HepG2 (cell line): ENCODE measurements at regions not wholly inside any gene's neighbourhood (a gene's known extent, or its start where the extent isn't known, plus 50 kb on each side); places are given as distances from the start of the nearest gene placed in this dataset.
A peak's percentile ranks its signal among the peaks of the same experiment; 100 is the strongest.

ENCODE experiments used
- FIP1L1 ChIP-seq: fragments of 200-400 bp; formaldehyde crosslinking; IDR thresholded peaks from 2 replicates; pipeline ENCODE4 v1.6.1; 2018; ENCODE audit warnings: low read depth, mild to moderate bottlenecking, low read length, moderate library complexity, borderline replicate concordance; ENCODE audit not compliant: insufficient read depth
- PCBP2 ChIP-seq: fragments of 200-400 bp; formaldehyde crosslinking; optimal IDR thresholded peaks from 2 replicates; pipeline ENCODE3; 2018; ENCODE audit warnings: low read length, low read depth; ENCODE audit not compliant: poor library complexity, severe bottlenecking
- PHF21A ChIP-seq: sonication (generic); formaldehyde crosslinking; IDR thresholded peaks from 2 replicates; pipeline ENCODE4 v1.5.0; 2020; ENCODE audit warnings: mild to moderate bottlenecking, missing genetic modification reagents
- RAD21 ChIP-seq: fragments of 450-650 bp; formaldehyde crosslinking; IDR thresholded peaks from 2 replicates; pipeline ENCODE4 v1.5.0; 2020; ENCODE audit warnings: mild to moderate bottlenecking
- SMC3 ChIP-seq: IDR thresholded peaks from 2 replicates; pipeline ENCODE4 v1.6.1; 2011; ENCODE audit warnings: low read length, improper control_type of control experiment
- TCF12 ChIP-seq, 2 experiments: fragments of 450-650 bp in 1 of 2; sonication (generic) in 1 of 2; formaldehyde crosslinking in 1 of 2; IDR thresholded peaks; 2 replicates each; pipeline versions ENCODE4 v1.6.1 to v1.8.0; 2017 to 2022; ENCODE audit warnings: antibody characterized with exemption in 1 of 2, mild to moderate bottlenecking in 1 of 2, missing genetic modification reagents in 1 of 2, moderate library complexity in 1 of 2
- TEAD3 ChIP-seq: optimal IDR thresholded peaks from 2 replicates; pipeline ENCODE3; 2016; ENCODE audit warnings: borderline replicate concordance
- TRAFD1 ChIP-seq: sonication (generic); formaldehyde crosslinking; IDR thresholded peaks from 2 replicates; pipeline ENCODE4 v1.5.1; 2020; ENCODE audit warnings: missing genetic modification reagents, mild to moderate bottlenecking, borderline replicate concordance
- XRCC5 ChIP-seq: fragments of 200-400 bp; formaldehyde crosslinking; optimal IDR thresholded peaks from 2 replicates; pipeline ENCODE3; 2017; ENCODE audit warnings: mild to moderate bottlenecking, low read length
- ZFP36L1 ChIP-seq: sonication (generic); formaldehyde crosslinking; IDR thresholded peaks from 2 replicates; pipeline ENCODE4 v1.8.0; 2022; ENCODE audit warnings: mild to moderate bottlenecking, missing genetic modification reagents, moderate library complexity
- ZNF337 ChIP-seq: sonication (generic); formaldehyde crosslinking; IDR thresholded peaks from 2 replicates; pipeline ENCODE4 v1.5.1; 2020; ENCODE audit warnings: missing genetic modification reagents, low read depth, mild to moderate bottlenecking, borderline replicate concordance
- ZNF83 ChIP-seq: sonication (generic); formaldehyde crosslinking; IDR thresholded peaks from 2 replicates; pipeline ENCODE4 v1.4.0; 2020; ENCODE audit warnings: missing genetic modification reagents, mild to moderate bottlenecking, borderline replicate concordance
- TF ChIP-seq, protein P1 (sequence below): sonication (generic); formaldehyde crosslinking; IDR thresholded peaks from 2 replicates; pipeline ENCODE4 v1.5.1; 2020; ENCODE audit warnings: mild to moderate bottlenecking, missing genetic modification reagents, moderate library complexity
- TF ChIP-seq, protein P2 (sequence below): sonication (generic); formaldehyde crosslinking; IDR thresholded peaks from 2 replicates; pipeline ENCODE4 v1.5.0; 2020; ENCODE audit warnings: mild to moderate bottlenecking, missing genetic modification reagents, moderate library complexity
- TF ChIP-seq, protein P3 (sequence below): sonication (generic); formaldehyde crosslinking; IDR thresholded peaks from 2 replicates; pipeline ENCODE4 v1.5.1; 2020; ENCODE audit warnings: mild to moderate bottlenecking, moderate library complexity, missing genetic modification reagents

DNA sequence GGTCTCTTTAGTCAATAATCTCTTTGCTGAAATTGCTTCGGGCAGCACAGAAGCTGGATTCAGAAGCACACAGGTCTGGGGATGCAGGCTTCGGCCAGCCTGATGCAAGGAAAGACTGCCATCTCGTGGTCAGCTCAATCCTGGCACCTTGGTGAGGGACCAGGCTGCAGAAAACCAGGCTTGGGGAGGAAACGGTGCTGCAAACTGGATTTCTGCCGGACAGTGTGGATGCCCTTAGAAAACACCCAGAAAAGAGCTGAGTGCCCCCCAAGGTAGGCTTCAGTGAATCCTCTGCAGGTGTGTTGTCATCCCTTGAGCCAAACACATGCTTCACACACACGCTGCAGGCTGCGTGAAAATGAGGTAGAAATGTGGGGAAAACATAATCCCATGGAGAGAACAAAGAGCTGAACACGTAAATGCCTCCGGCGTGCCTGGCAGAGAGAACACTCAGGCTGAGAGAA, 89.8 kb upstream of the PAX1 start (continued):
- TF ChIP-seq, protein P1, sequence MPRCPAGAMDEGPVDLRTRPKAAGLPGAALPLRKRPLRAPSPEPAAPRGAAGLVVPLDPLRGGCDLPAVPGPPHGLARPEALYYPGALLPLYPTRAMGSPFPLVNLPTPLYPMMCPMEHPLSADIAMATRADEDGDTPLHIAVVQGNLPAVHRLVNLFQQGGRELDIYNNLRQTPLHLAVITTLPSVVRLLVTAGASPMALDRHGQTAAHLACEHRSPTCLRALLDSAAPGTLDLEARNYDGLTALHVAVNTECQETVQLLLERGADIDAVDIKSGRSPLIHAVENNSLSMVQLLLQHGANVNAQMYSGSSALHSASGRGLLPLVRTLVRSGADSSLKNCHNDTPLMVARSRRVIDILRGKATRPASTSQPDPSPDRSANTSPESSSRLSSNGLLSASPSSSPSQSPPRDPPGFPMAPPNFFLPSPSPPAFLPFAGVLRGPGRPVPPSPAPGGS (CRISPR knock-in tag), result no peak
- peak; percentile 72 for TF ChIP-seq SMC3
- no peak for TF ChIP-seq ZFP36L1 (CRISPR knock-in tag)
- TF ChIP-seq TCF12 (IDR thresholded peaks at IDR 0.05), result no peak
- TF ChIP-seq TCF12 (CRISPR knock-in tag; IDR thresholded peaks at IDR 0.05), result no peak
- 0 out of 2 replicates have a peak, but pooled peaks have one; percentile 26 for TF ChIP-seq FIP1L1
- peak; percentile 79 for TF ChIP-seq RAD21
- TF ChIP-seq PCBP2, result no peak
- no peak for TF ChIP-seq ZNF337 (CRISPR knock-in tag)
- no peak for TF ChIP-seq ZNF83 (CRISPR knock-in tag)
- peak; percentile 17 for TF ChIP-seq TEAD3 (CRISPR knock-in tag)
- peak; percentile 98 for TF ChIP-seq XRCC5
- TF ChIP-seq, protein P2, sequence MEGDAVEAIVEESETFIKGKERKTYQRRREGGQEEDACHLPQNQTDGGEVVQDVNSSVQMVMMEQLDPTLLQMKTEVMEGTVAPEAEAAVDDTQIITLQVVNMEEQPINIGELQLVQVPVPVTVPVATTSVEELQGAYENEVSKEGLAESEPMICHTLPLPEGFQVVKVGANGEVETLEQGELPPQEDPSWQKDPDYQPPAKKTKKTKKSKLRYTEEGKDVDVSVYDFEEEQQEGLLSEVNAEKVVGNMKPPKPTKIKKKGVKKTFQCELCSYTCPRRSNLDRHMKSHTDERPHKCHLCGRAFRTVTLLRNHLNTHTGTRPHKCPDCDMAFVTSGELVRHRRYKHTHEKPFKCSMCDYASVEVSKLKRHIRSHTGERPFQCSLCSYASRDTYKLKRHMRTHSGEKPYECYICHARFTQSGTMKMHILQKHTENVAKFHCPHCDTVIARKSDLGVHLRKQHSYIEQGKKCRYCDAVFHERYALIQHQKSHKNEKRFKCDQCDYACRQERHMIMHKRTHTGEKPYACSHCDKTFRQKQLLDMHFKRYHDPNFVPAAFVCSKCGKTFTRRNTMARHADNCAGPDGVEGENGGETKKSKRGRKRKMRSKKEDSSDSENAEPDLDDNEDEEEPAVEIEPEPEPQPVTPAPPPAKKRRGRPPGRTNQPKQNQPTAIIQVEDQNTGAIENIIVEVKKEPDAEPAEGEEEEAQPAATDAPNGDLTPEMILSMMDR, result peak; percentile 95
- TF ChIP-seq, protein P3, sequence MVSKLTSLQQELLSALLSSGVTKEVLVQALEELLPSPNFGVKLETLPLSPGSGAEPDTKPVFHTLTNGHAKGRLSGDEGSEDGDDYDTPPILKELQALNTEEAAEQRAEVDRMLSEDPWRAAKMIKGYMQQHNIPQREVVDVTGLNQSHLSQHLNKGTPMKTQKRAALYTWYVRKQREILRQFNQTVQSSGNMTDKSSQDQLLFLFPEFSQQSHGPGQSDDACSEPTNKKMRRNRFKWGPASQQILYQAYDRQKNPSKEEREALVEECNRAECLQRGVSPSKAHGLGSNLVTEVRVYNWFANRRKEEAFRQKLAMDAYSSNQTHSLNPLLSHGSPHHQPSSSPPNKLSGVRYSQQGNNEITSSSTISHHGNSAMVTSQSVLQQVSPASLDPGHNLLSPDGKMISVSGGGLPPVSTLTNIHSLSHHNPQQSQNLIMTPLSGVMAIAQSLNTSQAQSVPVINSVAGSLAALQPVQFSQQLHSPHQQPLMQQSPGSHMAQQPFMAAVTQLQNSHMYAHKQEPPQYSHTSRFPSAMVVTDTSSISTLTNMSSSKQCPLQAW (CRISPR knock-in tag), result 0 out of 2 replicates have a peak, but pooled peaks have one; percentile 44
- TF ChIP-seq TRAFD1 (CRISPR knock-in tag), result no peak
- no peak for TF ChIP-seq PHF21A
